Smooth muscle cell (in vitro differentiated cells): ENCODE measurements at regions not wholly inside any gene's neighbourhood (a gene's known extent, or its start where the extent isn't known, plus 50 kb on each side); places are given as distances from the start of the nearest gene placed in this dataset.
A peak's percentile ranks its signal among the peaks of the same experiment; 100 is the strongest.

Source experiments
- DNase-seq: peaks from one replicate; lab custom pipeline; 2025; ENCODE audit not compliant: unreplicated experiment; lab: John Stamatoyannopoulos, UW
- H2AFZ ChIP-seq: fragments of 200-600 bp; sonication (generic); 2 replicates; pipeline ENCODE4 v1.6.0; 2016; ENCODE audit warnings: antibody characterized with exemption, low read depth, mild to moderate bottlenecking
- H3F3A ChIP-seq: fragments of 200-600 bp; sonication (generic); 2 replicates; pipeline ENCODE4 v1.6.0; 2017; ENCODE audit warnings: antibody characterized with exemption, low read depth
- H3K27ac ChIP-seq: fragments of 200-600 bp; sonication (generic); 2 replicates; pipeline ENCODE4 v1.5.1; 2016; ENCODE audit warnings: low read depth, mild to moderate bottlenecking
- H3K27me3 ChIP-seq: fragments of 200-600 bp; sonication (generic); 2 replicates; pipeline ENCODE4 v1.6.1; 2016; ENCODE audit warnings: low read depth, mild to moderate bottlenecking
- H3K36me3 ChIP-seq: fragments of 200-600 bp; sonication (generic); 2 replicates; pipeline ENCODE4 v1.5.1; 2016; ENCODE audit warnings: low read depth
- H3K4me1 ChIP-seq: fragments of 200-600 bp; sonication (generic); 2 replicates; pipeline ENCODE4 v1.5.1; 2016; ENCODE audit warnings: low read depth
- H3K4me2 ChIP-seq: fragments of 200-600 bp; sonication (generic); 2 replicates; pipeline ENCODE4 v1.6.0; 2016; ENCODE audit warnings: mild to moderate bottlenecking
- H3K4me3 ChIP-seq: fragments of 200-600 bp; sonication (generic); 2 replicates; pipeline ENCODE4 v1.5.1; 2016; ENCODE audit warnings: mild to moderate bottlenecking
- H3K79me2 ChIP-seq: fragments of 200-600 bp; sonication (generic); 2 replicates; pipeline ENCODE4 v1.6.0; 2016; ENCODE audit warnings: low read depth, mild to moderate bottlenecking
- H3K9ac ChIP-seq: fragments of 200-600 bp; sonication (generic); 2 replicates; pipeline ENCODE4 v1.6.0; 2016; ENCODE audit warnings: low read depth
- H3K9me3 ChIP-seq: fragments of 200-600 bp; sonication (generic); replicated peaks from 2 replicates; pipeline ENCODE4 v1.5.1; 2016; ENCODE audit warnings: low read depth
- H4K20me1 ChIP-seq: fragments of 200-600 bp; sonication (generic); 2 replicates; pipeline ENCODE4 v1.6.0; 2016; ENCODE audit warnings: low read depth
- CTCF ChIP-seq: fragments of 200-600 bp; sonication (generic); IDR thresholded peaks from 2 replicates; pipeline ENCODE4 v1.5.1; 2017; ENCODE audit warnings: borderline replicate concordance, mild to moderate bottlenecking, antibody characterized with exemption; ENCODE audit not compliant: insufficient read depth, poor library complexity, severe bottlenecking
- WGBS: methylation state at CpG from one replicate; pipeline ENCODE4 v1.1.7; 2016; ENCODE audit warnings: low lambda C conversion rate; 5-methylcytosine and 5-hydroxymethylcytosine counted together

GRCh38 chr18:49667462-49667861 is 105.6 kb downstream of the LIPG start:
- Histone ChIP-seq H3K27me3 (no peaks in the 10 kb centered on the region), H3K36me3 (no peaks in the 10 kb centered on the region), H4K20me1 (no peaks in the 10 kb centered on the region), H3K9me3 (no peaks in the 10 kb centered on the region), H3K4me3 (no peak overlapping the region), H3K9ac (no peak overlapping the region), H3K27ac (no peak overlapping the region), H3K4me1 (peaks cover 17% of the 10 kb centered on the region), H3K4me2 (no peak overlapping the region), H2AFZ (no peak overlapping the region), H3F3A (no peaks in the 10 kb centered on the region), H3K79me2 (no peaks in the 10 kb centered on the region)
- DNase-seq, result no peak
- TF ChIP-seq CTCF, result no peak
- 65% methylated on average over 6 of the region's 6 CpGs for WGBS

- no peak overlapping the region for H3K9ac ChIP-seq
- H4K20me1 ChIP-seq, result no peaks in the 10 kb centered on the region
- H3K36me3 ChIP-seq, result no peaks in the 10 kb centered on the region
- no peak for DNase-seq
- no peak overlapping the region for H2AFZ ChIP-seq
- H3K4me3 ChIP-seq, result no peak overlapping the region
- no peaks in the 10 kb centered on the region for H3K27me3 ChIP-seq
- H3K4me1 ChIP-seq, result peaks cover 17% of the 10 kb centered on the region
- H3K27ac ChIP-seq, result no peak overlapping the region
- no peaks in the 10 kb centered on the region for H3K9me3 ChIP-seq
- no peaks in the 10 kb centered on the region for H3F3A ChIP-seq
- WGBS, result 62% methylated on average over 4 of the region's 4 CpGs
- H3K79me2 ChIP-seq, result no peaks in the 10 kb centered on the region
- peak overlapping the region; percentile 27 for H3K4me2 ChIP-seq
- no peak for TF ChIP-seq CTCF
These were observed 104.4 kb downstream of the LIPG start for GRCh38 chr18:49666045-49666775.

GRCh38 chr18:49663899-49664890 is 102.3 kb downstream of the LIPG start:
- Histone ChIP-seq H3K4me3 (no peak overlapping the region), H3K79me2 (no peaks in the 10 kb centered on the region), H3K27me3 (no peaks in the 10 kb centered on the region), H3K4me1 (peaks cover 15% of the 10 kb centered on the region), H3K27ac (no peak overlapping the region), H3K36me3 (no peaks in the 10 kb centered on the region), H3K9ac (no peak overlapping the region), H4K20me1 (no peaks in the 10 kb centered on the region), H3F3A (no peaks in the 10 kb centered on the region), H3K9me3 (no peaks in the 10 kb centered on the region), H3K4me2 (no peak overlapping the region), H2AFZ (no peak overlapping the region)
- 88% methylated on average over 16 of the region's 16 CpGs for WGBS
- DNase-seq, result no peak
- no peak for TF ChIP-seq CTCF
